Nephron (organoid): ENCODE measurements at regions not wholly inside any gene's neighbourhood (a gene's known extent, or its start where the extent isn't known, plus 50 kb on each side); places are given as distances from the start of the nearest gene placed in this dataset.
"Not testable (repeated sequence)": the region's sequence is repeated elsewhere in the genome, so short reads cannot be mapped to it uniquely, and the experiment has no call there.

Experiments
- H3K27ac Mint-ChIP-seq, 3 experiments: 2 replicates each; pipeline ENCODE4 v1.8.0; 2020; ENCODE audit warnings: mixed read lengths in 3 of 3, mild to moderate bottlenecking in 2 of 3, moderate library complexity in 1 of 3
- H3K27me3 Mint-ChIP-seq: 2 replicates; pipeline ENCODE4 v1.8.0; 2021; ENCODE audit warnings: low read depth, mild to moderate bottlenecking, moderate library complexity, mixed read lengths
- H3K36me3 Mint-ChIP-seq: 2 replicates; pipeline ENCODE4 v1.8.0; 2020; ENCODE audit warnings: low read depth, mixed read lengths
- H3K4me1 Mint-ChIP-seq: 2 replicates; pipeline ENCODE4 v1.8.0; 2020; ENCODE audit warnings: mixed read lengths
- H3K4me3 Mint-ChIP-seq, 3 experiments: 2 replicates each; pipeline ENCODE4 v1.8.0; 2020; ENCODE audit warnings: mild to moderate bottlenecking in 3 of 3, mixed read lengths in 3 of 3, moderate library complexity in 2 of 3
- H3K9me3 Mint-ChIP-seq: 2 replicates; pipeline ENCODE4 v1.8.0; 2020; ENCODE audit warnings: mixed read lengths
- CTCF ChIP-seq, 3 experiments: fragments of 200-600 bp; sonication (generic); IDR thresholded peaks; one replicate each; pipeline ENCODE4 v1.5.0; 2021; ENCODE audit warnings: antibody characterized with exemption in 3 of 3; ENCODE audit not compliant: unreplicated experiment in 3 of 3

- Mint-ChIP-seq H3K27ac (peak overlapping the region in 1 of 3 experiments; percentile 25), H3K4me3 (no peak overlapping the region), H3K27me3 (no peaks in the 10 kb centered on the region), H3K9me3 (no peaks in the 10 kb centered on the region), H3K4me1 (peaks cover 23% of the 10 kb centered on the region), H3K36me3 (no peaks in the 10 kb centered on the region)
- no peak for TF ChIP-seq CTCF (IDR thresholded peaks at IDR 0.05; ENCODE audit: unreplicated experiment in 3 of 3)
Measured at GRCh38 chr2:189308056-189308790, 128.7 kb upstream of the COL5A2 start.

GRCh38 chr2:189309331-189309730 is 129.8 kb upstream of the COL5A2 start:
- H3K27me3 Mint-ChIP-seq, result no peaks in the 10 kb centered on the region
- no peak for TF ChIP-seq CTCF (IDR thresholded peaks at IDR 0.05; ENCODE audit: unreplicated experiment in 3 of 3)
- H3K4me3 Mint-ChIP-seq, result no peak overlapping the region
- no peak overlapping the region for H3K27ac Mint-ChIP-seq
- peaks cover 23% of the 10 kb centered on the region for H3K4me1 Mint-ChIP-seq
- no peaks in the 10 kb centered on the region for H3K9me3 Mint-ChIP-seq
- H3K36me3 Mint-ChIP-seq, result no peaks in the 10 kb centered on the region

- no peak overlapping the region for H3K27ac Mint-ChIP-seq
Measured at GRCh38 chr2:189312211-189312610, 129.1 kb upstream of the WDR75 start.

GRCh38 chr2:189312643-189313042 is 128.6 kb upstream of the WDR75 start:
- no peaks in the 10 kb centered on the region for H3K36me3 Mint-ChIP-seq

More at GRCh38 chr2:189312211-189312610, 129.1 kb upstream of the WDR75 start:
- H3K9me3 Mint-ChIP-seq, result no peaks in the 10 kb centered on the region
- no peaks in the 10 kb centered on the region for H3K36me3 Mint-ChIP-seq
- H3K27me3 Mint-ChIP-seq, result no peaks in the 10 kb centered on the region
- TF ChIP-seq CTCF (IDR thresholded peaks at IDR 0.05; ENCODE audit: unreplicated experiment in 3 of 3), result no peak
- H3K4me1 Mint-ChIP-seq, result peaks cover 16% of the 10 kb centered on the region
- H3K4me3 Mint-ChIP-seq, result no peak overlapping the region

GRCh38 chr2:189318761-189319160 is 122.5 kb upstream of the WDR75 start:
- Mint-ChIP-seq H3K4me3 (no peak overlapping the region), H3K27me3 (no peaks in the 10 kb centered on the region), H3K36me3 (no peaks in the 10 kb centered on the region), H3K4me1 (no peaks in the 10 kb centered on the region), H3K9me3 (peaks cover 22% of the 10 kb centered on the region), H3K27ac (no peak overlapping the region)
- TF ChIP-seq CTCF (IDR thresholded peaks at IDR 0.05; ENCODE audit: unreplicated experiment in 3 of 3), result no peak

More at GRCh38 chr2:189312643-189313042, 128.6 kb upstream of the WDR75 start:
- H3K4me3 Mint-ChIP-seq, result no peak overlapping the region
- H3K4me1 Mint-ChIP-seq, result peaks cover 12% of the 10 kb centered on the region
- no peaks in the 10 kb centered on the region for H3K9me3 Mint-ChIP-seq
- no peaks in the 10 kb centered on the region for H3K27me3 Mint-ChIP-seq
- no peak for TF ChIP-seq CTCF (IDR thresholded peaks at IDR 0.05; ENCODE audit: unreplicated experiment in 3 of 3)
- no peak overlapping the region for H3K27ac Mint-ChIP-seq

- not testable (repeated sequence) for H3K36me3 Mint-ChIP-seq
Measured at GRCh38 chr2:189319424-189319823, 121.8 kb upstream of the WDR75 start.

More at GRCh38 chr2:189319424-189319823, 121.8 kb upstream of the WDR75 start:
- H3K4me3 Mint-ChIP-seq, H3K27ac Mint-ChIP-seq, H3K4me1 Mint-ChIP-seq, H3K27me3 Mint-ChIP-seq: not testable (repeated sequence)
- peaks cover 22% of the 10 kb centered on the region for H3K9me3 Mint-ChIP-seq
